Karpas-422 (cell line): ENCODE measurements at regions not wholly inside any gene's neighbourhood (a gene's known extent, or its start where the extent isn't known, plus 50 kb on each side); places are given as distances from the start of the nearest gene placed in this dataset.
"Not testable (repeated sequence)": the region's sequence is repeated elsewhere in the genome, so short reads cannot be mapped to it uniquely, and the experiment has no call there.

Experiments used
- DNase-seq: peaks from one replicate; pipeline ENCODE4 v3.0.0-alpha.2; 2015
- H2AFZ ChIP-seq: fragments of 200-600 bp; sonication (generic); 2 replicates; pipeline ENCODE4 v1.6.1; 2014; ENCODE audit warnings: antibody characterized with exemption, low read length, mixed read lengths
- H3K27ac ChIP-seq: fragments of 200-600 bp; sonication (generic); 2 replicates; pipeline ENCODE4 v1.5.1; 2014; ENCODE audit warnings: mild to moderate bottlenecking, low read length, moderate library complexity
- H3K27me3 ChIP-seq: fragments of 200-600 bp; sonication (generic); 2 replicates; pipeline ENCODE4 v1.6.1; 2014; ENCODE audit warnings: low read length, mixed read lengths
- H3K36me3 ChIP-seq: fragments of 200-600 bp; sonication (generic); 2 replicates; pipeline ENCODE4 v1.6.1; 2014; ENCODE audit warnings: low read length, mixed read lengths; ENCODE audit not compliant: insufficient read depth
- H3K4me1 ChIP-seq: fragments of 200-600 bp; sonication (generic); 2 replicates; pipeline ENCODE4 v1.6.1; 2014; ENCODE audit warnings: mild to moderate bottlenecking, low read length, mixed read lengths
- H3K4me2 ChIP-seq: fragments of 200-600 bp; sonication (generic); 2 replicates; pipeline ENCODE4 v1.6.1; 2014; ENCODE audit warnings: low read length, low read depth, mild to moderate bottlenecking; ENCODE audit not compliant: poor library complexity, severe bottlenecking
- H3K4me3 ChIP-seq: fragments of 200-600 bp; sonication (generic); 2 replicates; pipeline ENCODE4 v1.5.1; 2014; ENCODE audit warnings: mild to moderate bottlenecking, antibody characterized with exemption, low read length, mixed read lengths
- H3K79me2 ChIP-seq: fragments of 200-600 bp; sonication (generic); 2 replicates; pipeline ENCODE4 v1.6.1; 2014; ENCODE audit warnings: mild to moderate bottlenecking, low read length, mixed read lengths
- H3K9ac ChIP-seq: fragments of 200-600 bp; sonication (generic); 2 replicates; pipeline ENCODE4 v1.6.0; 2014; ENCODE audit warnings: low read length
- H3K9me2 ChIP-seq: fragments of 200-600 bp; sonication (generic), shearing (Covaris generic); replicated peaks from 2 replicates; pipeline ENCODE4 v1.6.0; 2014; ENCODE audit warnings: mild to moderate bottlenecking, low read length, moderate library complexity; ENCODE audit not compliant: insufficient read depth
- H3K9me3 ChIP-seq: fragments of 300-700, 200-600 bp; sonication (generic); 2 replicates; pipeline ENCODE4 v1.6.1; 2014; ENCODE audit warnings: low read length, mixed read lengths
- H4K20me1 ChIP-seq: fragments of 200-600 bp; sonication (generic); 2 replicates; pipeline ENCODE4 v1.6.1; 2014; ENCODE audit warnings: mild to moderate bottlenecking, antibody characterized with exemption, low read length, low read depth; ENCODE audit not compliant: insufficient read depth

DNA sequence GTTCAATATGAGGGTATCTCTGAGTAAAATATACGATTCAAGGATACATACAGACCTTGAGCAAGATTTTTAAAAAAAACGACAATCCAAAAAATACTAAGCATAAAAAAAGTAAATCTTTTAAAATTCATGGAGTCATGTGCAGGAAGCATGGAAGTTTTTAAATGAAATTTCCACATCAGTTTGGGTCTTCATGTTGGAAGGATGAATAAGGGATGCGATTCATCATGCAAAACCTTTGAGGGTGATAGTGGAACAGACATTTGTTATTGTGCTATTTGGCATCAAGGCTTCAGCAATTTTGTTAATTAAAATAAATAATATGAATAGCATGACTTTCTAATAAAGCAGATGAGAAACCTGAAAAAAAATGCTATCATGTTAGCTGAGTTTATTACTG, 815.0 kb upstream of the PCDH10 start:
- no peaks in the 10 kb centered on the region for H3K36me3 ChIP-seq
- no peak for DNase-seq

GRCh38 chr4:132344924-132345828, 803.9 kb upstream of the PCDH10 start:
- H3K4me2 ChIP-seq = no peak overlapping the region
- no peak overlapping the region for H2AFZ ChIP-seq

More for the DNA sequence above, 815.0 kb upstream of the PCDH10 start:
- H3K27ac ChIP-seq = no peak overlapping the region
- H3K4me1 ChIP-seq = no peaks in the 10 kb centered on the region
- no peaks in the 10 kb centered on the region for H3K9me2 ChIP-seq
- no peaks in the 10 kb centered on the region for H3K9me3 ChIP-seq
- no peak overlapping the region for H3K9ac ChIP-seq
- no peaks in the 10 kb centered on the region for H3K27me3 ChIP-seq
- no peak overlapping the region for H3K4me3 ChIP-seq
- H4K20me1 ChIP-seq = no peaks in the 10 kb centered on the region
- no peak overlapping the region for H2AFZ ChIP-seq
- H3K79me2 ChIP-seq = no peaks in the 10 kb centered on the region
- no peak overlapping the region for H3K4me2 ChIP-seq

DNA sequence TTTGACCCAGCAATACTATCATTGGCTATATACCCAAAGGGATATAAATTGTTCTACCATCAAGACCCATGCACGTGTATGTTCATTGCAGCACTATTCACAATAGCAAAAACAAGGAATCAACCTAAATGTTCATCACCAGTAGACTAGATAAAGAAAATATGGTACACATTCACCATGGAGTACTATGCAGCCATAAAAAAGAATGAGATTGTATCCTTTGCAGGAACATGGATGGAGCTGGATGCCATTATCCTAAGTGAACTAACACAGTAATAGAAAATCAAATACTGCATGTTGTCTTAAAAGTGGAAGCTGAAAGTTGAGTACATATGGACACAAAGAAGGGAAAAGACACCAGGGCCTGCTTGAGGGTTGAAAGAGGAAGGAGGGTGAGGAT, 803.1 kb upstream of the PCDH10 start:
- Histone ChIP-seq H4K20me1 (no peaks in the 10 kb centered on the region), H2AFZ (no peak overlapping the region), H3K9ac (no peak overlapping the region), H3K27me3 (no peaks in the 10 kb centered on the region), H3K36me3 (peaks cover 3% of the 10 kb centered on the region; the same call in 1 of the 2 replicates), H3K27ac (no peak overlapping the region), H3K9me3 (peaks cover 8% of the 10 kb centered on the region; the same call in 1 of the 2 replicates), H3K9me2 (no peaks in the 10 kb centered on the region), H3K79me2 (no peaks in the 10 kb centered on the region), H3K4me2 (no peak overlapping the region), H3K4me1 (peaks cover 8% of the 10 kb centered on the region), H3K4me3 (no peak overlapping the region)
- DNase-seq = no peak

More at GRCh38 chr4:132344924-132345828, 803.9 kb upstream of the PCDH10 start:
- H3K27ac ChIP-seq = no peak overlapping the region
- no peak overlapping the region for H3K9ac ChIP-seq
- peaks cover 8% of the 10 kb centered on the region for H3K4me1 ChIP-seq
- H3K4me3 ChIP-seq = no peak overlapping the region
- no peaks in the 10 kb centered on the region for H3K27me3 ChIP-seq
- DNase-seq = no peak
- H3K36me3 ChIP-seq = peaks cover 3% of the 10 kb centered on the region; the same call in 1 of the 2 replicates
- no peaks in the 10 kb centered on the region for H3K9me2 ChIP-seq
- H3K79me2 ChIP-seq = no peaks in the 10 kb centered on the region
- peaks cover 8% of the 10 kb centered on the region; the same call in 1 of the 2 replicates for H3K9me3 ChIP-seq
- no peaks in the 10 kb centered on the region for H4K20me1 ChIP-seq

GRCh38 chr4:132351606-132352005, 797.5 kb upstream of the PCDH10 start:
- not testable (repeated sequence) for H3K4me1 ChIP-seq, H3K79me2 ChIP-seq, H3K27ac ChIP-seq, H3K27me3 ChIP-seq, H3K4me3 ChIP-seq, H3K9me3 ChIP-seq, H3K9me2 ChIP-seq, H2AFZ ChIP-seq, H3K36me3 ChIP-seq, DNase-seq, H3K4me2 ChIP-seq, H3K9ac ChIP-seq, H4K20me1 ChIP-seq

- Histone ChIP-seq H3K9ac (no peak overlapping the region), H3K4me2 (no peak overlapping the region), H2AFZ (no peak overlapping the region), H3K4me3 (no peak overlapping the region), H4K20me1 (no peaks in the 10 kb centered on the region), H3K36me3 (no peaks in the 10 kb centered on the region), H3K9me3 (no peaks in the 10 kb centered on the region), H3K27ac (no peak overlapping the region), H3K9me2 (no peaks in the 10 kb centered on the region), H3K4me1 (no peaks in the 10 kb centered on the region), H3K79me2 (no peaks in the 10 kb centered on the region), H3K27me3 (no peaks in the 10 kb centered on the region)
- DNase-seq = no peak
Observed at GRCh38 chr4:132382243-132382642, 766.9 kb upstream of the PCDH10 start.

- no peaks in the 10 kb centered on the region for H3K79me2 ChIP-seq
- no peak overlapping the region for H2AFZ ChIP-seq
- no peaks in the 10 kb centered on the region for H3K4me1 ChIP-seq
- no peaks in the 10 kb centered on the region for H3K36me3 ChIP-seq
- no peak overlapping the region for H3K4me3 ChIP-seq
- no peaks in the 10 kb centered on the region for H4K20me1 ChIP-seq
- DNase-seq = no peak
- no peaks in the 10 kb centered on the region for H3K9me2 ChIP-seq
- H3K4me2 ChIP-seq = no peak overlapping the region
- no peaks in the 10 kb centered on the region for H3K27me3 ChIP-seq
- H3K9me3 ChIP-seq = no peaks in the 10 kb centered on the region; the same call in 1 of the 2 replicates
- H3K27ac ChIP-seq = no peak overlapping the region
- no peak overlapping the region for H3K9ac ChIP-seq
Observed at GRCh38 chr4:132383571-132384199, 765.4 kb upstream of the PCDH10 start.

DNA sequence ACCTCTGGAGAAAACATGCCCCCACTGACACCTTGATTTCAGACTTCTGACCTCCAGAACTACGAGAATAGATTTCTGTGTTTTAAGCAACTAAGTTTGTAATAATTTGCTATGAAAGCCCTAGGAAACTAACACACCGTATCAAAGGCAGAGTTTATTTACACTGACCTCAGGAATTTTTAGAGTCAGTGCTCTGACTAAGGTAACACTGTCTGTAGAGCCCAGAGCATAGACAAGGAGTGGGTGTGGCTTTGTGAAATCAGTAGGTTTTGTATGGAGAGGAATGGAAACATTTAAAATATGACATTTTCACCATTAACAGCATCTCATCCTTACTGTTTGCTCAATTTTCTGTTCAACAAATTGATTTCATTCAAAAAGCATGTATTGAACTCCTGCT, 764.4 kb upstream of the PCDH10 start:
- no peak overlapping the region for H3K4me2 ChIP-seq
- no peaks in the 10 kb centered on the region for H4K20me1 ChIP-seq
- no peak overlapping the region for H3K9ac ChIP-seq
- H2AFZ ChIP-seq = no peak overlapping the region
- no peak overlapping the region for H3K4me3 ChIP-seq
- no peaks in the 10 kb centered on the region for H3K9me2 ChIP-seq
- DNase-seq = no peak
- H3K9me3 ChIP-seq = no peaks in the 10 kb centered on the region; the same call in 1 of the 2 replicates
- H3K36me3 ChIP-seq = no peaks in the 10 kb centered on the region
- H3K4me1 ChIP-seq = no peaks in the 10 kb centered on the region
- no peaks in the 10 kb centered on the region for H3K27me3 ChIP-seq
- H3K79me2 ChIP-seq = no peaks in the 10 kb centered on the region
- H3K27ac ChIP-seq = no peak overlapping the region

- no peak overlapping the region for H3K9ac ChIP-seq
- no peaks in the 10 kb centered on the region for H3K9me2 ChIP-seq
- H3K27ac ChIP-seq = no peak overlapping the region
- no peak overlapping the region for H3K4me2 ChIP-seq
- no peaks in the 10 kb centered on the region for H4K20me1 ChIP-seq
- H3K36me3 ChIP-seq = no peaks in the 10 kb centered on the region
- no peaks in the 10 kb centered on the region for H3K27me3 ChIP-seq
- no peak overlapping the region for H3K4me3 ChIP-seq
- H3K9me3 ChIP-seq = no peaks in the 10 kb centered on the region; the same call in 1 of the 2 replicates
- H2AFZ ChIP-seq = no peak overlapping the region
- no peaks in the 10 kb centered on the region for H3K79me2 ChIP-seq
- DNase-seq = no peak
- no peaks in the 10 kb centered on the region for H3K4me1 ChIP-seq
Observed at GRCh38 chr4:132386130-132386529, 763.0 kb upstream of the PCDH10 start.
